ENCODE measurements at regions not wholly inside any gene's neighbourhood (a gene's known extent, or its start where the extent isn't known, plus 50 kb on each side); places are given as distances from the start of the nearest gene placed in this dataset.

GRCh38 chr5:123858938-123859337, 347.0 kb downstream of the CSNK1G3 start:
- TF ChIP-seq CTCF (conservative IDR thresholded peaks at IDR 0.05) (no peak), ZFX (IDR thresholded peaks at IDR 0.05) (no peak)
